ENCODE measurements at regions not wholly inside any gene's neighbourhood (a gene's known extent, or its start where the extent isn't known, plus 50 kb on each side); places are given as distances from the start of the nearest gene placed in this dataset.
"Not testable (repeated sequence)": the region's sequence is repeated elsewhere in the genome, so short reads cannot be mapped to it uniquely, and the experiment has no call there.

DNA sequence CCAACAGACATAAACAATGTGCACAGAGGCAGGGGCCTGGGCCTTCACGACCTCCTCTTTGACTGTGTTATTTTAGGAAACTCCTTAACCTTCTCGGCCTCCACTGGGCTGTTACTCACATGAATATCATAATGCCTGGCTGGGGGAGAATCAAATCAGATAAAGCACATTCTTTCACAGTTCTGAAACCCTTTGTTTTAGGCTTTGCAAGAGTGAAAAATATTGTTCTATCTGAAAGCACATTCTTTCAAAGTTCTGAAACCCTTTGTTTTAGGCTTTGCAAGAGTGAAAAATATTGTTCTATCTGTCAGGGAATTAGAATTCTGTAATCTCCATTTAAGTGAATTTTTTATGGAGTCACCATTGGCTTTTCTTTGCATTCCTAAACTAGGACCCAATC, 50.7 kb upstream of the SYNDIG1 start:
- H4K20me1 ChIP-seq (ENCODE audit: insufficient read depth, low read depth, low read length): no peaks in the 10 kb centered on the region
- no peaks in the 10 kb centered on the region for H3K79me2 ChIP-seq (ENCODE audit: low read length)
- no peak overlapping the region for H3K27ac ChIP-seq (ENCODE audit: low read length)
- H2AFZ ChIP-seq (ENCODE audit: low read length): no peak overlapping the region
- H3K4me2 ChIP-seq (ENCODE audit: low read depth, low read length, poor library complexity, severe bottlenecking): no peak overlapping the region
- H3K27me3 ChIP-seq (ENCODE audit: low read length): no peaks in the 10 kb centered on the region
- peaks cover 4% of the 10 kb centered on the region for H3K4me1 ChIP-seq (ENCODE audit: low read length)
- DNase-seq: no peak
- H3K9me2 ChIP-seq (replicated peaks; ENCODE audit: insufficient read depth, low read length): no peaks in the 10 kb centered on the region
- no peak overlapping the region for H3K9ac ChIP-seq (ENCODE audit: low read length)
- no peaks in the 10 kb centered on the region; the same call in 1 of the 2 replicates for H3K9me3 ChIP-seq (ENCODE audit: low read length)
- H3K36me3 ChIP-seq (ENCODE audit: insufficient read depth, low read length): no peaks in the 10 kb centered on the region
- H3K4me3 ChIP-seq (ENCODE audit: low read length): no peak overlapping the region

GRCh38 chr20:24417485-24417884, 51.9 kb upstream of the SYNDIG1 start:
- no peak overlapping the region for H2AFZ ChIP-seq (ENCODE audit: low read length)
- H3K9me3 ChIP-seq (ENCODE audit: low read length): no peaks in the 10 kb centered on the region; the same call in 1 of the 2 replicates
- DNase-seq: no peak
- no peaks in the 10 kb centered on the region for H3K79me2 ChIP-seq (ENCODE audit: low read length)
- H3K4me3 ChIP-seq (ENCODE audit: low read length): no peak overlapping the region
- no peak overlapping the region for H3K9ac ChIP-seq (ENCODE audit: low read length)
- H3K27ac ChIP-seq (ENCODE audit: low read length): no peak overlapping the region
- no peaks in the 10 kb centered on the region for H3K4me1 ChIP-seq (ENCODE audit: low read length)
- H3K36me3 ChIP-seq (ENCODE audit: insufficient read depth, low read length): no peaks in the 10 kb centered on the region
- no peaks in the 10 kb centered on the region for H4K20me1 ChIP-seq (ENCODE audit: insufficient read depth, low read depth, low read length)
- H3K9me2 ChIP-seq (replicated peaks; ENCODE audit: insufficient read depth, low read length): no peaks in the 10 kb centered on the region
- H3K27me3 ChIP-seq (ENCODE audit: low read length): no peaks in the 10 kb centered on the region
- H3K4me2 ChIP-seq (ENCODE audit: low read depth, low read length, poor library complexity, severe bottlenecking): no peak overlapping the region

- H3K4me2 ChIP-seq (ENCODE audit: low read depth, low read length, poor library complexity, severe bottlenecking); H3K27me3 ChIP-seq (ENCODE audit: low read length); H4K20me1 ChIP-seq (ENCODE audit: insufficient read depth, low read depth, low read length); H3K36me3 ChIP-seq (ENCODE audit: insufficient read depth, low read length); H3K79me2 ChIP-seq (ENCODE audit: low read length); H3K9me2 ChIP-seq (replicated peaks; ENCODE audit: insufficient read depth, low read length); H3K4me1 ChIP-seq (ENCODE audit: low read length); H3K27ac ChIP-seq (ENCODE audit: low read length); H3K9me3 ChIP-seq (ENCODE audit: low read length); H2AFZ ChIP-seq (ENCODE audit: low read length); DNase-seq; H3K4me3 ChIP-seq (ENCODE audit: low read length); H3K9ac ChIP-seq (ENCODE audit: low read length): not testable (repeated sequence)
Measured at GRCh38 chr20:24415444-24415843, 54.0 kb upstream of the SYNDIG1 start.

DNA sequence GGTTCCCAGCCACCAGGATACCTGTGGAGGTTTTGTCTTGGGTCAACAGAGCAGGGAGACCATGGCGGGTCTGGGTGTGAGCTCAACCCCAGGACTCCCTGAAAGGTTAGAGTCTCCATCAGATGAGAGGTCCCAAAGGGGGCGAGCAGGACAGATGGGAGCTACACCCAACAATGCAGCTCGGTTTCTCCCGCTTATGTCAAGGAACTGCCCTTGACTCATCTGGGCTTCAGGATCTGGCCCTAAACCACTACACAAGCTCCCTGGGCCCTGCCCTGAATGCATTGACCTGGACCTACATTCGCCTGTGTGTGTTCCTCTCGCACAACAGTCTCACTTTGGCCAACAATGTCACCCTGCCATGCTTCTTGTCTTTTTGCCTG, 57.6 kb upstream of the SYNDIG1 start:
- Histone ChIP-seq H3K27me3 (ENCODE audit: low read length) (no peaks in the 10 kb centered on the region), H3K4me1 (ENCODE audit: low read length) (no peaks in the 10 kb centered on the region), H2AFZ (ENCODE audit: low read length) (no peak overlapping the region), H3K4me3 (ENCODE audit: low read length) (no peak overlapping the region), H4K20me1 (ENCODE audit: insufficient read depth, low read depth, low read length) (no peaks in the 10 kb centered on the region), H3K9me2 (replicated peaks; ENCODE audit: insufficient read depth, low read length) (no peaks in the 10 kb centered on the region), H3K4me2 (ENCODE audit: low read depth, low read length, poor library complexity, severe bottlenecking) (no peak overlapping the region), H3K9me3 (ENCODE audit: low read length) (no peaks in the 10 kb centered on the region; the same call in 1 of the 2 replicates), H3K27ac (ENCODE audit: low read length) (no peak overlapping the region), H3K9ac (ENCODE audit: low read length) (no peak overlapping the region), H3K79me2 (ENCODE audit: low read length) (no peaks in the 10 kb centered on the region), H3K36me3 (ENCODE audit: insufficient read depth, low read length) (no peaks in the 10 kb centered on the region)
- DNase-seq: no peak

DNA sequence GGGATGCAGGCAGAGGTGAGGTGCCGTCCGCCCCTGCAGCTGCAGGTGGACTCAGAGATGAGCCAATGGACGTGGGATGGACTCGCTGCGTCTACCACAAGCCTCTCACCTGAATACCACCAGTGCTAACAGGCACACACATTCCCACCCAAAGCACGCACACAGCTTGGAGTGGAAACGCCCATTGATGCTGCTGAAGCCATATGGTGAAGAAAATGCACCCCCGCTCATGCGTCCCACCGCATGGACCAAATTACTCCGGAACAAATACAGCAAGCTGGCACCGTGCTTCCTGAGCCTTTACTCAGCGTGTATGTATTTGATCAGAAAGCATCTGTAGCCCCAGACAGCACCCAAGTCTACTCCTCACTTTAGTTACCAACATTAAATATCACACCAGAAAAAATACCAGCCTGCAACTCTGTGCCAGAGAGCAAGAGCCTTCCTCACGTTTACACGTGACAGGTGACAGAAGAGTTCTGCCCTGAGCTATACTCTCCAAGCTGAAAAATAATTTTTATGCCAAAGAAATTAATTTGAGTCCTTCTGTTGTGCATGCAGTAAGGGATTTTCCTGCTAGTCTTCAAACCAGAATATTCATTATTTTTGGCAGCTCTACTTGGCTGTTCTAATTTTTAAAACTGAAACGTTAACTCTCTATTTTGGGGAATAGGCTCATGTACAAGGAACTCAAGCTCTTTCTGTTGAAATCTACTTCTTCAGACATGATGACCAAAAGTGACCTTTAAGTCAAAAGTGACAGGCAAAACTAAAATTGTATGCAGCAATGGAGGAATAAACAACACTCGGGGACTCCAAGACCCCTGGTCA, 58.2 kb upstream of the SYNDIG1 start:
- no peak overlapping the region for H2AFZ ChIP-seq (ENCODE audit: low read length)
- H3K4me2 ChIP-seq (ENCODE audit: low read depth, low read length, poor library complexity, severe bottlenecking): no peak overlapping the region
- H3K79me2 ChIP-seq (ENCODE audit: low read length): no peaks in the 10 kb centered on the region
- H3K27me3 ChIP-seq (ENCODE audit: low read length): no peaks in the 10 kb centered on the region
- no peaks in the 10 kb centered on the region for H3K4me1 ChIP-seq (ENCODE audit: low read length)
- DNase-seq: no peak
- H3K9me2 ChIP-seq (replicated peaks; ENCODE audit: insufficient read depth, low read length): no peaks in the 10 kb centered on the region
- no peak overlapping the region for H3K4me3 ChIP-seq (ENCODE audit: low read length)
- H3K9ac ChIP-seq (ENCODE audit: low read length): no peak overlapping the region
- no peaks in the 10 kb centered on the region for H3K36me3 ChIP-seq (ENCODE audit: insufficient read depth, low read length)
- H4K20me1 ChIP-seq (ENCODE audit: insufficient read depth, low read depth, low read length): no peaks in the 10 kb centered on the region
- H3K27ac ChIP-seq (ENCODE audit: low read length): no peak overlapping the region
- no peaks in the 10 kb centered on the region; the same call in 1 of the 2 replicates for H3K9me3 ChIP-seq (ENCODE audit: low read length)

GRCh38 chr20:24407151-24407550, 62.3 kb upstream of the SYNDIG1 start:
- H3K27me3 ChIP-seq (ENCODE audit: low read length): no peaks in the 10 kb centered on the region
- H3K9me3 ChIP-seq (ENCODE audit: low read length): no peaks in the 10 kb centered on the region
- no peak for DNase-seq
- no peaks in the 10 kb centered on the region for H3K79me2 ChIP-seq (ENCODE audit: low read length)
- H4K20me1 ChIP-seq (ENCODE audit: insufficient read depth, low read depth, low read length): no peaks in the 10 kb centered on the region
- no peak overlapping the region for H3K4me3 ChIP-seq (ENCODE audit: low read length)
- H2AFZ ChIP-seq (ENCODE audit: low read length): no peak overlapping the region
- no peak overlapping the region for H3K27ac ChIP-seq (ENCODE audit: low read length)
- H3K4me1 ChIP-seq (ENCODE audit: low read length): no peaks in the 10 kb centered on the region
- H3K9me2 ChIP-seq (replicated peaks; ENCODE audit: insufficient read depth, low read length): no peaks in the 10 kb centered on the region
- H3K9ac ChIP-seq (ENCODE audit: low read length): no peak overlapping the region
- no peak overlapping the region for H3K4me2 ChIP-seq (ENCODE audit: low read depth, low read length, poor library complexity, severe bottlenecking)
- H3K36me3 ChIP-seq (ENCODE audit: insufficient read depth, low read length): no peaks in the 10 kb centered on the region

DNA sequence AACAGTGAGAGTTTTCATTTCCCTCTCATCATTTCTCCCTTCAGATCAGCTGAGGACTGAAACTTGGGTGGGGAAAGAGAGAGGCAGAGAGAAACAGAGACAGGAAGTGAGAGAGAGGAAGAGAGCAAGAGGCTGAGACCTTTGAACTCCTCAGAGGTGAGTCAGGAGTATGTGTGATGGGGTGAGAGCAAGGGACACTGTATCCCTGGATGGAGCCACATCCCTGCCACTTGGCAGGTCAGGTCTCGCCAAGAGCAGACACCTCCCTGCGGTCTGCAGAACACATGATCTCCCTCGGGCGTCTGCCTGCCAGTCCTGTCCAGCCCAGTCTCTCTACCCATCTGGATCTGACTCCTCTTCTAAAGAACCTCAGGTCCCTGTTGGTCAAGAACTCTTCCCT, 62.7 kb upstream of the SYNDIG1 start:
- no peaks in the 10 kb centered on the region for H3K36me3 ChIP-seq (ENCODE audit: insufficient read depth, low read length)
- no peaks in the 10 kb centered on the region for H3K79me2 ChIP-seq (ENCODE audit: low read length)
- H3K27ac ChIP-seq (ENCODE audit: low read length): no peak overlapping the region
- no peak overlapping the region for H3K9ac ChIP-seq (ENCODE audit: low read length)
- no peaks in the 10 kb centered on the region for H3K9me3 ChIP-seq (ENCODE audit: low read length)
- H2AFZ ChIP-seq (ENCODE audit: low read length): no peak overlapping the region
- no peaks in the 10 kb centered on the region for H4K20me1 ChIP-seq (ENCODE audit: insufficient read depth, low read depth, low read length)
- no peak overlapping the region for H3K4me2 ChIP-seq (ENCODE audit: low read depth, low read length, poor library complexity, severe bottlenecking)
- DNase-seq: no peak
- no peaks in the 10 kb centered on the region for H3K9me2 ChIP-seq (replicated peaks; ENCODE audit: insufficient read depth, low read length)
- no peak overlapping the region for H3K4me3 ChIP-seq (ENCODE audit: low read length)
- no peaks in the 10 kb centered on the region for H3K4me1 ChIP-seq (ENCODE audit: low read length)
- no peaks in the 10 kb centered on the region for H3K27me3 ChIP-seq (ENCODE audit: low read length)

DNA sequence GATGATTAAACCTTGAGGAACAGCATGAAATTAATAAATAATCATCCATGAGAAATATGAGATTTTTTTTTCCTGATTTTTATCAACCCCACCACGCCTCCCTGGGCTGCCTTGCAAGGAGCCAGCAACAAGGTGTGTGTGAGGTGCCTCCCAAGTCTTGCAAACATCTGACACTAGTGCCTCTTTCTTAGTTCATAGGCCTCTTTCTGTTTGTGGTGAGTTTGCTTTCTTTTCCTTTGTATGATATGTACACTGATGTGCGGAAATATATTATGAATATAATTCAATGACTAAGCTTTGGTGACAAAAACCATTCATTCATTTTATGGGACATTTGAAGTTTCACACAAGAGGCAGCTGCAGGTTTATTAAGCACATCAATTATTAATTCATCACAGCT, 63.2 kb upstream of the SYNDIG1 start:
- no peaks in the 10 kb centered on the region for H3K4me1 ChIP-seq (ENCODE audit: low read length)
- no peaks in the 10 kb centered on the region for H3K36me3 ChIP-seq (ENCODE audit: insufficient read depth, low read length)
- H3K9ac ChIP-seq (ENCODE audit: low read length): no peak overlapping the region
- H3K9me2 ChIP-seq (replicated peaks; ENCODE audit: insufficient read depth, low read length): no peaks in the 10 kb centered on the region
- H3K9me3 ChIP-seq (ENCODE audit: low read length): no peaks in the 10 kb centered on the region
- H3K27me3 ChIP-seq (ENCODE audit: low read length): no peaks in the 10 kb centered on the region
- no peak overlapping the region for H3K4me3 ChIP-seq (ENCODE audit: low read length)
- no peak for DNase-seq
- no peak overlapping the region for H3K27ac ChIP-seq (ENCODE audit: low read length)
- no peak overlapping the region for H2AFZ ChIP-seq (ENCODE audit: low read length)
- H4K20me1 ChIP-seq (ENCODE audit: insufficient read depth, low read depth, low read length): no peaks in the 10 kb centered on the region
- H3K79me2 ChIP-seq (ENCODE audit: low read length): no peaks in the 10 kb centered on the region
- H3K4me2 ChIP-seq (ENCODE audit: low read depth, low read length, poor library complexity, severe bottlenecking): no peak overlapping the region
